Renal cortex interstitium (tissue), 11 donors: ENCODE measurements at regions not wholly inside any gene's neighbourhood (a gene's known extent, or its start where the extent isn't known, plus 50 kb on each side); places are given as distances from the start of the nearest gene placed in this dataset.
"Not testable (repeated sequence)": the region's sequence is repeated elsewhere in the genome, so short reads cannot be mapped to it uniquely, and the experiment has no call there.

ENCODE experiments used
- DNase-seq, 11 donors: peaks; one replicate each; pipeline ENCODE4 v3.0.0-alpha.2; 2013; ENCODE audit warnings: low read depth in 9 of 11, low spot score in 4 of 11; ENCODE audit errors: extremely low read depth in 1 of 11

DNA sequence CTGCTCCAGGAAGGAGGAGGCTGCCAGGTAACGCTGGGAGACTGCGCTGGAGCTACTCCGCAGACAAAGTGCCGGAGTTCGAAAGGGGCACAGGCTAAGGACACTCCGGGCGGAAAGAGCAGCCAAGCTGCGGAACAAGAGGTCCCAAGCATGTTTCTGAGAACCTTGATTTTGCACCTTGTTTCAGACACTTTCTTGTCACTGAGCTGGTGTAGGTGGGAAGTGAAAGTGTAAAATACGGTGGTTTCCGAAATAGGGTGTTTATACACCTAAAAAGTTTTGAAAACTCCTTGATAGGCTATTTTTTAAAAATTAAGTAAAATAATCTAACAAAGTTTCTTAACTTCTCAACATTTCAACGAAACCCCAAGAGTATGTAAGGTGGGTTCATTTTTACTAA is 278.2 kb downstream of the ANAPC1 start:
- DNase-seq: not testable (repeated sequence)

GRCh38 chr2:111606632-111607031 is 277.4 kb downstream of the ANAPC1 start:
- not testable (repeated sequence) for DNase-seq

- DNase-seq: not testable (repeated sequence)
These were observed 274.7 kb downstream of the ANAPC1 start for GRCh38 chr2:111609146-111609844.

- not testable (repeated sequence) for DNase-seq
These were observed 274.0 kb downstream of the ANAPC1 start for GRCh38 chr2:111610035-111610434.

- DNase-seq: no peak
These were observed 267.3 kb downstream of the ANAPC1 start for GRCh38 chr2:111616651-111617218.

- no peak for DNase-seq
These were observed 266.4 kb downstream of the ANAPC1 start for GRCh38 chr2:111617299-111618225.

- DNase-seq: no peak
These were observed 265.6 kb downstream of the ANAPC1 start for GRCh38 chr2:111618226-111618977.

DNA sequence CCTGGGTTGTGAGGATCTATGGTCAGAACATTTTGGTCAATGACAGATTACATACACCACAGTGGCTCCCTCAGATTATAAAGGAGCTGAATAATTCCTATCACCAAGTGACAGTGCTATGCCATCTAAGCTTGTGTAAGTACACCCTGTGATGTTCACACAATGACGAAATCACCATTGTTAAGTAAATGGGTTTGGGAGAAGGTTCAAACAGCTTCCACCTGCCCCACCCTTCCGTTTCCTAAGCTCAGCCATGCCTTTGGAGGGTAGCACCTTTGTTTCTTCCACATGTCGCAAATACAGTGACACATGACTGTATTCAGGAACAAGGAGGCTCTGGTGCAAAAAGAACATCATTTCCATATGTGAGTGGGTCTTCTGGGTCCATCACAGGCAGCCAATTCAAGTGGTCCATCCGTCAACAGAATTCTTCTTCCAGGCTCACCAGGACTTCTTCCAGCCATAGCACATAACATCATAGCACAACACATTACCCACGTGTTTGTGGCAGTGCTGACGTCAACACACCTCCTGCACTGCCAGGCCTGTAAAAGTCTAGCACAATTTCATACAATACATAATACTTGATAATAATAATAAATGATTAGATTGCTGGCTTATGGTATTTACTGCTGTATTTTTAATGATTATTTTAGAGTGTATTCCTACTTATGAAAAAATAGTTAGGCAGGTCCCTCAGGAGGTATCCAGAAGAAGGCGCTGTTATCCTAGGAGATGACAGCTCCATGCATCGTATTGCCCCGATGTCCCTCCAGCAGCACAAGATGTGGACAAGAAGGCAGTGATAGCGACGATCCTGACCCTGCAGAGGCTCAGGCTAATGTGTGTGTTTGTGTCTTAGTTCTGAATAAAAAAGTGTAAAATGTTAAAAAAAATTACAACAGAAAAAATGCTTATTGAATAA is 264.8 kb downstream of the ANAPC1 start:
- DNase-seq: no peak

GRCh38 chr2:111620281-111620680 is 263.7 kb downstream of the ANAPC1 start:
- DNase-seq: no peak

DNA sequence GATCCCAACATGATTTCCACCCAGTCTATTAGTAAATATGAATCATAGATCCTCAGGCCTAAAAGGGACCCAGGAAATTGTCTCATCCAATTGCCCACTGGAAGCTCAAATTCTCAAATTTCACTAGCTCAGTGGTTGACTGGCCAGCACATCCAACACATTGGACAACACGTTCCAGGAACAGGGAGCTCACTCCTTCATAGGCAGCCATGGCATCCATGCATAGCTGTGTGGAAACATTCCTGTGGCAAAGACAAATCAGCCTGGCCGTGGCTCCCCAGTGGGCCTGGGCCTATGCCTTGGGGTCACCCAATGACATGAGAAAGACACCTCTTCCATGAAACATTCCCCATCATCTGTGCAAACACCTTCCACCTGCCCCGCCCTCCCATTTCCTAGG is 261.1 kb downstream of the ANAPC1 start:
- DNase-seq: no peak

GRCh38 chr2:111623380-111623779 is 260.6 kb downstream of the ANAPC1 start:
- DNase-seq: no peak

GRCh38 chr2:111624411-111625156 is 259.4 kb downstream of the ANAPC1 start:
- no peak for DNase-seq

DNA sequence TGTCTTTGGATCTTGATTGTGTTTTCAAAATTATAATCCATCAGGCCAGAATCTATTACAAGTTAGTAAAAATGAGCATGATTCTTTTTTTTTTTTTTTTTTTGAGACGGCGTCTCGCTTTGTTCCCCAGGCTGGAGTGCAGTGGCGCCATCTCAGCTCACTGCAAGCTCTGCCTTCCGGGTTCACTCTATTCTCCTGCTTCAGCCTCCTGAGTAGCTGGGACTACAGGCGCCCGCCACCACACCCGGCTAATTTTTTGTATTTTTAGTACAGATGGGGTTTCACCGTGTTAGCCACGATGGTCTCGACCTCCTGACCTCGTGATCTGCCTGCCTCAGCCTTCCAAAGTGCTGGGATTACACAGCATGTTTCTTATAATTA is 258.8 kb downstream of the ANAPC1 start:
- not testable (repeated sequence) for DNase-seq

- DNase-seq: no peak
These were observed 257.7 kb downstream of the ANAPC1 start for GRCh38 chr2:111626037-111626864.

DNA sequence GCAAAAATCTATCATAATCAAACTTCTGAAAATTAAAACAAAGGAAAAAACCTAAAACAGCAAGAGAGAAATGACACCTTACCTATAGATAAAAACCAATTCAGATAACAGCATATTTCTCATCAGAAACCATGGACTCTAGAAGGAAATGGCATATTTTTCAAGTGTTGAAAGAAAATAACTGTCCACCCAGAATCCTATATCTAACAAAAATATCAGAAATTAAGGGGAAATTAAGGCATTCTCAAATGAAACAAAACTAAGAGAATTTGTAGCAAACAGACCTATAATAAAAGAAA is 257.2 kb downstream of the ANAPC1 start:
- DNase-seq: no peak

DNA sequence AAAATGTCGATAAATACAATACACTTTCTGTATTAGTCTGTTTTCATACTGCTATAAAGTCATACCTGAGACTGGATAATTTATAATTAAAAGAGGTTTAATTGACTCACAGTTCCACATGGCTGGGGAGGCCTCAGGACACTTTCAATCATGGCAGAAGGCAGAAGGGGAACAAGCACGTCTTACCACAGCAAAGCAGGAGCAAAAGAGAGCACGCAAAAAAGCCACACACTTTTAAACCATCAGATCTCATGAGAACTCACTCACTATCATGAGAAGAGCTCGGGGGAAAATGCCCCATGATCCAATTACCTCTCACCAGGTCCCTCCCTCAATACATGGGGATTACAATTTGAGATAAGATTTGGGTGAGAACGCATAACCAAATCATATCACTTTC is 256.7 kb downstream of the ANAPC1 start:
- no peak for DNase-seq

- no peak for DNase-seq
These were observed 255.8 kb downstream of the ANAPC1 start for GRCh38 chr2:111628221-111628620.
